NCI-H82 (cell line): ENCODE measurements at regions not wholly inside any gene's neighbourhood (a gene's known extent, or its start where the extent isn't known, plus 50 kb on each side); places are given as distances from the start of the nearest gene placed in this dataset.
"Not testable (repeated sequence)": the region's sequence is repeated elsewhere in the genome, so short reads cannot be mapped to it uniquely, and the experiment has no call there.

ENCODE experiments used
- DNase-seq: peaks from one replicate; lab custom pipeline; 2025; lab: John Stamatoyannopoulos, UW

DNA sequence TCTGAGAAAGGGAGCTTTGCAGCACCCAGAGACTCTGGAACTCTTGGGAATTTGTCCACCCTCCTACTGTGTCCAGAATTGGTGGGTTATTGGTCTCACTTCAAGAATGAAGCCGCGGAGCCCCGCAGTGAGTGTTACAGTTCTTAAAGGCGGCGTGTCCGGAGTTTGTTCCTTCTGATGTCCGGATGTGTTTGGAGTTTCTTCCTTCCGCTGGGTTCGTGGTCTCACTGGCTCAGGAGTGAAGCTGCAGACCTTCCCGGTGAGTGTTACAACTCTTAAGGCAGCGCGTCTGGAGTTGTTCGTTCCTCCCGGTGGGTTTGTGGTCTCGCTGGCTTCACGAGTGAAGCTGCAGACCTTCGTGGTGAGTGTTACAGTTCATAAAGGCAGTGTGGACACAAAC, 824.7 kb downstream of the LRRTM4 start:
- DNase-seq, result not testable (repeated sequence)

DNA sequence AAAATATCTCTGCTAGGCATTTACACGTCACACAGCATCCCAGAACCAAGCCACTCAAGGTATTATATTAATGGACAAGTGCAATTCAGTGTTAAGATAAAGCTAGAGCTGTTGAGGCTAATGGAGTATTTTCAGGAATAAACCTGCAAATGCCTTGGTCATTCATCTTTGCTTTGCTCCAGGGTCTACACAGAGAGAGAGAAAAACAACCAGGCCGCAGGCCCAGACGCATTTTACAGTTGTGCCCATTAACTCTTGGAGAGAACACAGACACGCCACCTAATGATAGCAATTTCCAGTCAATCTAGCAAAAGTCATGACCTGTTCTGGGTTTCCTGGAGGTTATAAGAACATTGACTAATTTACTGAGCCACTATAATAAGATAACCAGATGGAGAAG, 829.3 kb downstream of the LRRTM4 start:
- DNase-seq, result peak; percentile 77

DNA sequence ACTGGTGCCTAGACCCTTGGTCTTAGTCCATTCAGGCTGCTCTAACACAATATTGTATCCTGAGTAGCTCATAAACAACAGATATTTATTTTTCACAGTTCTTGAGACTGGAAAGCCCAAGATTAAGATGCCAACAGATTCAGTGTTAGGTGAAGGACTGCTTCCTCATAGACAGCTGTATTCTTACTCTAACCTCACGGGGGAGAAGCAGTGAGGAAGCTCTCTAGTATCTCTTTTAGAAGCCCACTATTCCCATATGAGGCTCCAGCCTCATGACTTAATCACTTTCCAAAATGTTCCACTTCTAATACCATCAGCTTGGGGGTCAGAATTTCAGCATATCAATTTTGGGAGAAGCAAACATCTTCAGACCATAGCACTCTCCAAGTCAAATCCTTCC, 833.4 kb downstream of the LRRTM4 start:
- peak; percentile 28 for DNase-seq

DNA sequence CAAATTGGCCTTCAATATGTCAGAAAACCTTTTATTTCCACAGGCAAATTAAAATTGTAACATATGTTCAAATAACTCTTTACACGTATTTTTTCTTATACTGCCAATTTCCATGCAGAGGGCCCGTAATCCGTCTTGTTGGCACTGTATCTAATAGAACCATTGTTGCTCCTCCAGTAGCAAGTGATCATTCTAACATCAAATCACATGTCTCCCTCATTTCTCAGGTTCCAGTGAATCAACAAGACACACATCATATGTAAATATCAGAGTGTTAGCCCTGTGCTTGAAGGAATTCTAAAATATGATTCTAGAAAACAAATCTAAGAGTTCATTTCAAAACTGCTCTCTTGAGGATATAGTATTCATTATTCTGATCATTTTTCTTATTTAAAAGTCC, 834.3 kb downstream of the LRRTM4 start:
- DNase-seq, result no peak

DNA sequence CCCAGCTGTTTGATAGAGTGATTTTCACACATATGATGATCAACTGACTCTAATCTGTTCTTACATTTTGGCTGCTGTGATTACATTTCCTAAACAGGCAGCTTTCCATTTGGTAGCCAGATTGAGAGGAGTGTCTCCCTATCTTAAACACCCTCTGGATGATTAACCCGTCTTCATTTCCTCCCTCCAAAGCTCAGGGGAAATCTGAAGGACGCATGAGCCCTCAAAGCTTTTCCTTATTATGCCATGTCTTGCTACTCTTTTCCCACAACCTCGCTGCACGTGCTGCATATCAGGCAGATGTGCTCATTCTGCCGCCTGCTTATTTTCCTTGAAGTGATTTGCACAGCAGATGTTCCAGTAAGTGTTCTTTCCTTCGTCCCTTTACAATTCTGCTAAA, 837.4 kb downstream of the LRRTM4 start:
- peak; percentile 77 for DNase-seq

DNA sequence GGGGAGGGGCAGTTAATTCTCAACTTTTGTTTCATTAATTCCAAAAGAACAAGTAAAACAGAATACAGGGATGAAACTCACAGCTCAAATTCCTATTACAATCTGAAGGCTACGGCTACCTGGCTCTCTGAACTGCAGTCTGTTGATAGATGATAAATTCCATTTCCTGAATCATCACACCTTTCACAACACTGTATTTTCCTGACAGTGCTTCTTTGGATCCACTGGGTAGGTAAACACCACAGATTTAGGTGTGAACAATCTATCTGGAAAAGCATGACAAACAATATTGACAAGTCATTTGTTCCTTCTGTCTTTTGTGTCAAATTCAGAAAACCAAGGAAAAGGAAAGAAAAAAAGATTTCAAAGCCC, 843.2 kb downstream of the LRRTM4 start:
- DNase-seq, result no peak

DNA sequence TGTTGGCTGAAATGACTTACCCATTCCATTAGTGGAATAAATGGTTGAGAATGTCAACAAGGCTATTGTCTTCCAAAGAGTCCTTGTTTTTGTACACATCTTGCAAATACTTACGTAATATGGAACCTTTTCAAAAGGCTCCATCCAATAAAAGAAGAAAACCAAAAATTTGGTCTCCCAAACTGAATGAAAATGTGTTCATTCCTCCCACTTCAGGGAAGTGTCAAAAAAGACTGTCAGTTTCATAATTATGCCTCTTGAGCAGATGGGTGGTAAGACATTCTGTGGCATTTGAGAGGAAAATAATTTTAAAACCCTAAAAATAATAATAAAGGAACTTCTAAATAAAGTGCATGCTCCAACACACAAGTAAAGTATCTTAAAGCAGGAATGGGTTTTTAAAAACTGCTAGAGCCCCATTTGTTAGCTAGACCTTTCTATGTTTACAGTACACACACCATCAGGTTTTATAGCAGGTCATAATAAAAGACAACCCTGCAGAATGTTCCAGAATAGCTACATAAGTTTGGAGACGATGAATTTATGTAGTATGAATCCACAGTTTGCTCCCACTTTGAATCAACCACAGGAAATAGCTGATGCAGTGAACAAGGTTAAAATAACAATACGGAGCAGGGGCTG, 843.7 kb downstream of the LRRTM4 start:
- DNase-seq, result no peak

DNA sequence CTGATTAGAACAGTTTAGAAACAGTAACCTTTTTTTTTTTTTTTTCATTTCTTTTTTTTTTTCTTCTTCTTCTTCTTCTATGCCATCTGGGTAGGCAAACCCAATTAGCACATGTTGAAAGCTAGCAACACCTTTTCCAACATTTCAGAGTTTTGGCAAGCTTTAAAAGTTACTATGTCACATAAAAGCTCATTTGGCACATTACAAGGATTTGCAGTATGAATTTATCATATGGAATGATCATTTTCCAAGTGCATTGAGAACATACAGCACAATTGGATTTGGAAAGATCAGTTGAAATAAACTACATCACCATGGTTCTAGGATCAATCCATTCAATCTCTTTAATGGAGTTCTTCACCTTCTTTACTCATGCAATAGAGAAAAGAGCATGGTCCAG, 847.0 kb downstream of the LRRTM4 start:
- DNase-seq, result no peak

DNA sequence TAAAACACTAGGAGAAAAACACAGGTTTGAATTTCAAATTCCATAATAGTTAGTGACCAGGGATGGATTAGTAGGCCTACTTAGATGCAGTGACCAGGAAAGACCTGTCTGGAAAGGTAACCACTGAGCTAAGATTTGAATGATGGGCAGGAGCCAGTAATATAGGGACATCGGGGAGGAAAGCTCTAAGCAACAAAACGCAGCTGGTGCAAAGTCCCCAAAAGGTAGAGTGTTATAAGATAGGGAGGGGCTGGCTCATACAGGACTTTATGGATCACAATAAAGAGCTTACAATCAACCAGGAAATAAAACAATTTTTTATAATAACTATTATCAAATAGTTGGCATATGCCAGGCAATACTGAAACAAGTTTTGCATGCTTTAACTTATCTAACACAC, 849.4 kb downstream of the LRRTM4 start:
- peak; percentile 6 for DNase-seq

DNA sequence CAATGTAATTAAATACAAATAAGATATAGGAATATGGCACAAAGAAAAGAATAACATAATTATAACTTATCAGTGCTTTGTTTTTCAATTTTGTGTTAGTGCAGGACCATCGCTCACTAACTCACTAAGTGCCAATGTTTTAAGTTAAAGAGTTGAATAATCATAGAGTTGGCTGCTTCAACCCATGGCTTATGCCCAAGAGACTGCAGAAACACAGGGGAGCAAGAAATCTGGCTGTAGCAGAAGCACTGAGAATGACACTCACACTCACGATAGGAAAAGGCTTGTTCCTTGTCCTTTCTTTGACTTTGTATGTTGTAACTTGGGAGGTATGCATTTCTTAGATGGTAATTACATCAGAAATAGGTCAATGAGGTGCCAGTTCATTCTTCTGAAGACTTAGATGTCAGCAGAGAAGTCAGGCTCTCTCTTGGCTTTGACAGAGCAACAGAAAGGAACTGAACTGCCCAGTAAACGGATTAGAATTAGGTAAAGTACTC, 852.2 kb downstream of the LRRTM4 start:
- DNase-seq, result no peak

DNA sequence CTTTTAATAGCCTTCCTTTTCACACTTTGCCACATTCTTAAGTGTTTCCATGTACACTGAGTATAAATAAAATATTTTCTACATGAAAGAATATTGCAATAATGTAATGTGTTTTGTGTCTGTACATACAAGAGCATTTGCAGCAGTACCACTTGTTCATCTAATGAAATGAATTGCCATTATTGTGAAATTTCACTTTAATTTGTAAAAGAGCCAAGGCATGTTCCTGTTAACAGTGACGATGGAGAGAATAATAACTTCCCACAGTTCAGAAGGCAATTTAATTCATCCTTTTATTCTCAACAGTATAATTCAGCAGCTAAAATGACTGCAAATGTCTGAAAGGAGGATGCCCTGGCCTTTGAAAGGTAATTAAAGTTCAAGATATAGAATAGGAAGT, 853.9 kb downstream of the LRRTM4 start:
- no peak for DNase-seq

DNA sequence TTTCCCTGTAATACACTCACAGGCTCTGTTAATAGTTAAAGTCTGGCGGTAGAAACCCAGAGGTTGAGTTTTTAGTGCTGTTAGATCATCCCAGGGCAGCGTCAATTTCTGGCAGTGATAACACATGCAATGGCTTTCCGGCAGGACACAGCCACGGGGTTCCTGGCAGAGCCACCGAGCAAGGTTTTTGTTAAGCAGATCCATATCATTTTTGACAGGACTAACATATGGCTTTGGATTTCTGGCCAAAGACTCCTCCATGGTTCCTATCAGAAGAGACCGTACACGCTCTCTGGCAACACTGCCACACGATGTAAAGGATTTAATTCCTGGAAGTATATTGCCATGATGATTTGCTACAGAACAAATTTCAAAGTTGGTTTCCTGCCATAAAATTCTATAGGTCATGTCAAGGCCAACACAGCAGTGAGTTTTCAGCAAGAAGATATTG, 854.3 kb downstream of the LRRTM4 start:
- DNase-seq, result no peak

DNA sequence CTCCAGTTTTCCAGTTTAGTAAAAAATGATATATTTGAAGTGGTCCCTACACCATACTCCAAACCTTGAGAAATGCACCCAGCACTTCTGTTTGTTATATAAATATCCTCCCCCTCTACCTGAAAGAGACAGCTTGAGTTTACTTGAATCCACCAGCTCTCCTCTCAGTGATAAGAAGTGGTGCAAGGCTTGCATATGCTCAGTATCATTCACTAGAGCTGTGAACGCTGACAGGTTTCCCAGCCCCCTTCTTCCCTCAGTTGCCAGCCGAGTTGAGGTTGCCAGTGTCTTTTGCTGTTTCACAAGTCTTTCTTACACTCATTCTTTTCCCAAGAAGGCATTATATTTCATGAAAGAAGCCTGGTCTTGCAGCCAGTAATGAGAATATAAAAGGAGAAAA, 880.0 kb downstream of the LRRTM4 start:
- DNase-seq, result no peak

DNA sequence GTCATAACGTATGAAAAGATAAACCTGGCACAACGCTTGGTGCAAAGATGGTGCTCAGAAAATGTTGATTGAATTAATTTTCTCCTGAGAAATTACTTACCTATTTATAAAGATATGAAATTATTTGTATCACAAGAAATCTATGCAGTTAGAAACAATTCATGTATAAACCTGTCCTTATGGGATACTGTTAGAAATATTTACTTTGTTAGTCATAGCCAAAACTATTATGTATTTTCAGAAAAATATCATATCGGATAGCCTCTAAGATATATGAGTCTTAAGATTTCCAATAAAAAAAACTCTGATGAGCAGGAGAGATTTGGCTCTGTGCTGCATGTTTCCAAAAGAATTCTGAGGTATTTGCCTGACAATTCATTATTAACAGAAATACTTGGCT, 880.7 kb downstream of the LRRTM4 start:
- DNase-seq, result no peak

DNA sequence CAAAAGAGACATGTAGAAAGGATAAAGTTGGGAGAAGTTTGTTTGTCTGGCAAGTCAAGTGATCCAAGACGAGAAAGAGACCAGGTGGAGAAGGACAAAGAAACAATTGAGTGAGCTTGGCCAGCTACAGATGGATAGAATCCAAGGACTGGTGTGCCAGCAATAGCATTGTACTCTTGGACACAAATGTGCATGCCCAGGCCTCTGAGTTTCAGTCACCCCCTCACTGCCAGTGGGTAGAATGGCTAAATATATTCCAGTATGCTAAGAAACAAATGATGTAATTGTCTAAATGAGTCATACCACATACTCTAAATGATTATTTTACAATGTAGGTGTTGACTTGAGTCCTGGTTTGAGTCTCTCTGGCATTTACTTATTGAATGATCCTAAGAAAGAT, 881.3 kb downstream of the LRRTM4 start:
- no peak for DNase-seq

DNA sequence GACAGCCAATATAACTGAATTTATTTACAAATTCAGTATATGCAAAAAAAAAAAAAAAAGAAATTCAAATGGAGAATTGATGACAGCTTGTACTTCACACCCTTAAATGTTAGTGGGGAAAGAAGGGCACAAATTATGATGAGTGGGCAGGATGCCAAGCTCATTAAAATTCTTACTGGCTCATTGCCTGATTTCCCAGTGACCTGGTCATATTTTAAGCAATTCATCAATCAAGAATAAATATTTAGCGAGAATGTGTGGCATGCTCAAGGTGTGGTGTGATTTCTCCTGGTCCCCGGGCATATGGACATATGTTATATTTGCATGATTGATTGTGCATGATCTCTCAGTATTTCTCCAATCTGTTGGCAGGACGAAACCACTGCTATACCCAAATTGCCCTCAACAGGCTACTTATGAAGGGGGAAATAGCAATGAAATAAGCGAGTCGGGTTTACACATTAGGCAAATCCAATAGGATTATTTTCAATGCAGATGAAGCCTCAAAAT, 883.0 kb downstream of the LRRTM4 start:
- DNase-seq, result no peak

DNA sequence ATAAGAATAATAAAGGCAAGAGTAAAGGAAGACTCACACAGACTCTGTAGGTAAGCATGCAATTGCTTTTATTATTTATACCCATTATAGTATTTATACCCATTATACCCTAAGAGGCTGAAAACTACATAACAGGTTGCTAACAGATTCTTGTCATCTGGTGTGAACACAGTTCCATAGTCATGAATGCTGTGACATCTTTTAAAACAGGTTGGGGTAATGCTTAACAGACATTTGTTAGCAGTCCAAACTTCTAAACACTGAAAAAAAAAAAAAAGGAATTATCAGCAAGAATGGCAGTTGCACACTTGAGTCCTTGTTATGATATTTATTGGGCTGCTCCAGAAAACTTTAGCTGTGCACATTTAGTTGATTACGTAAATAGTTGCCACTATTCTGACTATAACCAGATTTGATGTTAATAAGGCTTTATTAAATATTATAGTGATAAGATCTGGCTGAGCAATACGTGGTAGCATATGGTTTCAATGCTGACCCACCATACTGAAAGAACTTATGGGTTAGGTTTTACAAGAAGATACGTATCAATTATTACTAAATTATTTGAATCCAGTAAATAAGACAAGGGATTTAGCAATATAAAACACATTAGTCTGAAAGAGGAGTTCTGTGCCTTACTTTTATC, 888.8 kb downstream of the LRRTM4 start:
- no peak for DNase-seq

DNA sequence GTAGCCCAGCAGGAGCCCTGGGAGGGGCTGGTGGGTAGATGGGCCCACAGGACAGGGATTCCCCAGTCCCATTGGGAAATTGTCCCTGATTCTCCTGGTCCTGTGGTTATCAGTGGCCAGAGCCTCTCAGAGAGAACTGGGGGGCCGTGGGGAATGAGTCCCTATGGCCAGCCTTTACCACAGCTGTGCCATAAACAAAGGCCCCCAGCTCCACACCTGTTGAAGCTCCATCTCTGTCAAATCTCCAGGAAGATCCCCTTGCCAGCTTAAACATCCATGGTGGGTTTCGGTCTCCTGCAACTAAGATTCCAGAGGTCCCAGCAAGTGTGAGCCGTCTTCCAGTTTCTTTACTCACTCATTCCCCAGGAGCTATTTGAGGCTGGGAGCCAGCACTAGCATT, 897.1 kb downstream of the LRRTM4 start:
- DNase-seq, result no peak

DNA sequence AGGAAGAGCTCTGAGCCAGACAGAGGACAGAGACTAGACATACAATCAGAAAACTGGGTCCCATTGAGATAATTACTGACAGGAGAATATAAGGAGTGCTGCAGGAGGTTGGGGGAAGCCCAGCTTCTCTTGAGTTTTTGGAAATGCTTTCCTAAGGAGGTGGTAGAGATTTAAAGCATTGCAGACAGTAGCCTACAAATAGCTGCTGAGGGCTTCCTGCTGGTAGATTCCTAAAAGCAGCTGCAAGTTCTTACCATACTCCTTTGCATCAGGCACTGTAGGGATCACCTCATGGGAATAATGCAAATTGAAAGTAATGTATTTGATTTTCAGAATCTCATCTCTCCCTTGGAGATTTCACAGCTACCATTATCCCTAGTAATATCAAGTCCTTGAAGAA, 902.6 kb upstream of the GCFC2 start:
- DNase-seq, result no peak

DNA sequence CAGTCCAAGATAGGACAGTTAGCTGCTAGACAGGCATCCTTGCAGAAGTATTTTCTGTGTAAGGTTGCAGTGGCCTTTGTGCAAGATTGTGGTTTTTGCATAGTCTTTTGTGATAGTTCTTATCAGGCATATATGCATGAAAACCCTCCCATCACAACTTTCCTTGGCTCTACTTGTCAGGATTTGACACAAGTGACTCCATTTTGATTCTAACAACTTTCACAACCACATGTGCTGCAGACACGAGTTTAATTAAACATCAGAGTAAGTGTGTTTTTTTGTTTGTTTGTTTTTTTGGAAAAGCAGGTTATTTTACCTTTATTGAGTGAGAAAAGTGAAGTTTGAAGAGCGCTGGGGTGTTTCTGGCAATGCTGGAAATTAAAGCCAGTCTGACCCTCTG, 902.0 kb upstream of the GCFC2 start:
- no peak for DNase-seq

DNA sequence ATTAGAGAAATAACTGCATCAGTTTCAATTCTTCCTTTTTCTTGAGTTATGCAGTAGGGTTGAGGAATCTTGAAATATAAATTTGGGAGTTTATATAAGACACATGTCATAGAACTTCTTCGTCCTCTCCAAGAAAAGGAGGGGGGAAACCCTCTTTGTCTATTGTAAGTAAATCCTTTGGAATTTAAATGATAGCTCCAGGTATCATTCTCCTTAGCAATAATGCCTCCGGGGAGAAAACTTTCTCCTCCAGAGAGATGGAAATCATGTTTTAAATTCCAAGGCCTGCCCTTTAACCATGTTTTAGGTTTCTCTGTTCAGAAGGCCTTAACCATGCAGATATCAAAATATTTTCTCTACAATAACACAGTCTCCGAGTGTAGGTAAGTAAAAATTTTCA, 899.7 kb upstream of the GCFC2 start:
- DNase-seq, result no peak

DNA sequence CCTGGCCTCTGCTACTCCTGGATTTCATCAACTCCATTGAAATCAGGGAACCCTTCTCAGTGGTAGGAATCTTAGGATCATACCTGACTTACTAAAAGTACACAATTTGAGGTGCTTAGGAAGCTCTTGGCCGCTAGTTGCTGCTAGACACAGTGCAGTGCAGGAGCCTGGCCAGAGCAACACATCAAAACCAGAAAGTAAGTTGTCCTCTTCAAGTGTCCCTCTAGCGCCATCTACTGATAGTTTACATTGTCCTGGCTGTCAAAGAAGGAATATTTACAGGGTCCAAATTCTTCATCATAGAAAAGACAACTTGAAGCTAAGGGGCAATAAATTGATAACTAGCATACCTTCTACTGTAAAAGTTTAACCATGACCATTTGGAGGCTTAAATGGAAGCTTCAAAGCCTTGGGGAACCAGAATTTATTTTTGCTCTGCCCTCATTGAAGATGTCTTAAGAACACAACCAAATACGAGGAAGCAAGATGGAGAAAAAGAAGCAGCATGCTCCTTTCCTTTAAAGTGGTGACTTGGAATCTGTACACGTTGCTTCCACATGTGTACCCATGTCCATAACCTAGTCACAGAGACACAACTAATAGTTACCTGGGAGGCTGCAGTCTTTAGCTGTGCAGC, 889.1 kb upstream of the GCFC2 start:
- peak; percentile 95 for DNase-seq

DNA sequence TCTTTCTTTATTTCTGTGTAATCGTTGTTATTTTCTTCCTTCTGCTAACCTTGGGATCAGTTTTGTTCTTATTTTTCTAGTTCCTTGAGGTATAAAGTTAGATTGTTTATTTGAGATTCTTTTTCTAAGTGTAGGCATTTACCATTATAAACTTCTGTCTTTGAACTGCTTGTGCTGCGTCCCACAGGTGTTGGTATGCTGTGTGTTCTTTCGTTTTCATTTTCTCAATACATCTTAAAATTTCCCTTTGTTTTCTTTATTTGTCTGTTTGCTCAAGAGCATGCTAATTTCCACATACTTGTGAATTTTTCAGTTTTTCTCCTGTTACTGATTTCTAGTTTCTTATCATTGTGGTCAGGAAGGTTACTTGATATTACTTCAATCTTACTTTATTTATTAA, 873.8 kb upstream of the GCFC2 start:
- DNase-seq, result no peak
